ENCODE measurements at regions not wholly inside any gene's neighbourhood (a gene's known extent, or its start where the extent isn't known, plus 50 kb on each side); places are given as distances from the start of the nearest gene placed in this dataset.

GRCh38 chr1:116256875-116257274, 116.2 kb upstream of the ATP1A1 start:
- TF ChIP-seq, protein P1, sequence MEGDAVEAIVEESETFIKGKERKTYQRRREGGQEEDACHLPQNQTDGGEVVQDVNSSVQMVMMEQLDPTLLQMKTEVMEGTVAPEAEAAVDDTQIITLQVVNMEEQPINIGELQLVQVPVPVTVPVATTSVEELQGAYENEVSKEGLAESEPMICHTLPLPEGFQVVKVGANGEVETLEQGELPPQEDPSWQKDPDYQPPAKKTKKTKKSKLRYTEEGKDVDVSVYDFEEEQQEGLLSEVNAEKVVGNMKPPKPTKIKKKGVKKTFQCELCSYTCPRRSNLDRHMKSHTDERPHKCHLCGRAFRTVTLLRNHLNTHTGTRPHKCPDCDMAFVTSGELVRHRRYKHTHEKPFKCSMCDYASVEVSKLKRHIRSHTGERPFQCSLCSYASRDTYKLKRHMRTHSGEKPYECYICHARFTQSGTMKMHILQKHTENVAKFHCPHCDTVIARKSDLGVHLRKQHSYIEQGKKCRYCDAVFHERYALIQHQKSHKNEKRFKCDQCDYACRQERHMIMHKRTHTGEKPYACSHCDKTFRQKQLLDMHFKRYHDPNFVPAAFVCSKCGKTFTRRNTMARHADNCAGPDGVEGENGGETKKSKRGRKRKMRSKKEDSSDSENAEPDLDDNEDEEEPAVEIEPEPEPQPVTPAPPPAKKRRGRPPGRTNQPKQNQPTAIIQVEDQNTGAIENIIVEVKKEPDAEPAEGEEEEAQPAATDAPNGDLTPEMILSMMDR (IDR thresholded peaks at IDR 0.05 in 4 of 5, conservative IDR thresholded peaks at IDR 0.05 in 1 of 5), result no peak
- TF ChIP-seq POLR2A (IDR thresholded peaks at IDR 0.05), result no peak
